Natural killer cell treated with Interleukin-12 subunit alpha and Interleukin-12 subunit beta and Interleukin-15 and Interleukin-18, amount 100 ng/mL, for 72 hours (primary cell): ENCODE measurements at regions not wholly inside any gene's neighbourhood (a gene's known extent, or its start where the extent isn't known, plus 50 kb on each side); places are given as distances from the start of the nearest gene placed in this dataset.

Source experiments
- ATAC-seq, 2 donors: fragments of 150-1000 bp; cut with Tn5 transposase in 1 of 2; sonication (Bioruptor Pico), chemical (Tn5 transposase) in 1 of 2; 2 replicates each; pipeline ENCODE4 v1.10.0; 2021
- DNase-seq: peaks from one replicate; pipeline ENCODE4 v3.0.0; 2022; ENCODE audit warnings: low spot score
- H3K27ac Mint-ChIP-seq, 2 donors: 1 replicate in 1 of 2; 2 replicates in 1 of 2; pipeline ENCODE4 v1.8.0; 2022; ENCODE audit warnings: mixed read lengths in 2 of 2, mild to moderate bottlenecking in 1 of 2, moderate library complexity in 1 of 2
- H3K27me3 Mint-ChIP-seq, 2 donors: 1 replicate in 1 of 2; 2 replicates in 1 of 2; pipeline ENCODE4 v1.8.0; 2022; ENCODE audit warnings: mixed read lengths in 2 of 2
- H3K36me3 Mint-ChIP-seq: one replicate; pipeline ENCODE4 v1.8.0; 2022; ENCODE audit warnings: mixed read lengths
- H3K4me1 Mint-ChIP-seq, 2 donors: 1 replicate in 1 of 2; 2 replicates in 1 of 2; pipeline ENCODE4 v1.8.0; 2022; ENCODE audit warnings: low read depth in 2 of 2, mixed read lengths in 2 of 2, mild to moderate bottlenecking in 1 of 2
- H3K4me3 Mint-ChIP-seq: one replicate; pipeline ENCODE4 v1.8.0; 2022; ENCODE audit warnings: mixed read lengths
- H3K9me3 Mint-ChIP-seq: 2 replicates; pipeline ENCODE4 v1.8.0; 2022; ENCODE audit warnings: mixed read lengths

DNA sequence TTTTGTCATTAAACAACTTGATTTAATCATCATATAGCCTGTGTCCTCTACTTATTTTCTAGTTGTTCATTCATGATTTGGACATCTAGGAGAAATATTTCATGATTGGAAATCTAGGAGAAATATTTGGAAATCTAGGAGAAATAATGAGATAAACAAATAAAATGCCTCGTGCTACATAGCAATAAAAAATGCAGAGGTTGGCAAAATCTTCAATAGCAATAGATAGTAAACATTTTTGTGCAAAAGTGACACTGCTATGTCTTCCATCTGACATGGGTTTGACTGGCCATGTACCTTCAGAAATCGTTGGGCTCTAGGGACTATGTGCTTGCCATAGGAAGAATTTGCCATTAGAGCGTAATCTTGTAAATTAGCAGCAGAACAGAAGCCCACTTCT is 1304.5 kb upstream of the ZEB2 start:
- Mint-ChIP-seq H3K4me1 (no peaks in the 10 kb centered on the region), H3K4me3 (no peak overlapping the region), H3K27me3 (peaks cover 9 to 39% of the 10 kb centered on the region in 2 donors), H3K36me3 (no peaks in the 10 kb centered on the region), H3K9me3 (peaks cover 17% of the 10 kb centered on the region), H3K27ac (no peak overlapping the region)
- ATAC-seq (no peak), DNase-seq (no peak)

DNA sequence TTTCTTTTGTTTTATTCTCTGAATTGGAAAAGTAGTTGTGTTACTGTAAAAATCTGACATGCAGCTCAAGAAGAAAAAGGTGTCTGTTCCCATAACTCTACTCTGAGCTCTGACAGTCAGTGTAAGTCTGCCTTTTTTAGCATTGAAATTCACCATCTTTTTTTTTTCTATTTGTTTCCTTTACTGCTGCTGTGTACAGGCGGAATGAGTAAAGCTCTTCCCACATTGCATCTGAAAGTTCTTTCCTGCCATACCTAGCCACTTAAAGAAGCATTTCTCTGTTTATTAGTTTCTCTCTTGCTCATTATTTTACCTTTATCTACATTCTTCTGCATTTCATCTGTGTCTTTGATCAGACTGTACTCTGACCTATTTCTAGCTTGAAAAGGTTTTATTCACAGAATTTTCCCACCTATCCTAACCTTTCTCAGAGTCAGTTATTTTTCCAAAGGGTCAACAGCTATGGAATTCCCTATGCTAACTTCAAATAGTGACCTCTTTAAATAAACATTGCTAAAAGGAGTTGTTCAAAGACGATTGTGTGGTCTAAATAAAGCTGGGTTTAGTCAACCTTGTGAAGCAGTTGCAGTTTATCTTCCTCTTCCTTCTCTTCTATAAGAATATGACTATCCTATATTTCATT is 1303.1 kb upstream of the ZEB2 start:
- Mint-ChIP-seq H3K36me3 (no peaks in the 10 kb centered on the region), H3K27me3 (peaks cover 9 to 31% of the 10 kb centered on the region in 2 donors), H3K27ac (no peak overlapping the region), H3K9me3 (peaks cover 17% of the 10 kb centered on the region), H3K4me1 (no peaks in the 10 kb centered on the region), H3K4me3 (no peak overlapping the region)
- DNase-seq: no peak
- ATAC-seq: no peak

DNA sequence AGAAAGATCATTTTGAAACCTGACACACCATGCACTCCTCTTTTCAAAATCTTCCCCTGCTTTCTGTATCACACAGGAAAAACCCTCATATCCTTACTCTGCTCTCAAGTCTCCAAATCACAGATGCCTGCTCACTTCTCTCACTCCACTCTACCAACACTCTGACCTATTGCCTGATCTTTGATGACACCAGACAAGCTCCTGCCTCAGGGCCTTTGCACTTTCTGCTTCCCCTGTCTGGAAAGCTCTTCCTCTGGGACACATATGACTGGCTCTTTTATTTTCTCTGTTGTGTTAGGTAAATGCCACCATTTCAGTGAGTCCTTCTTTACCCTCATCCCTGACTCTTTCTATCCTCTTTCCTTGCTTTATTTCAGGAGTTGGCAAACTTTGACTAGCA is 1300.7 kb upstream of the ZEB2 start:
- Mint-ChIP-seq H3K36me3 (no peaks in the 10 kb centered on the region), H3K27me3 (peaks cover 9 to 21% of the 10 kb centered on the region in 2 donors), H3K9me3 (peaks cover 12% of the 10 kb centered on the region), H3K4me1 (no peaks in the 10 kb centered on the region), H3K27ac (no peak overlapping the region), H3K4me3 (no peak overlapping the region)
- DNase-seq: no peak
- no peak for ATAC-seq

GRCh38 chr2:145818890-145819504 is 1299.1 kb upstream of the ZEB2 start:
- no peak for ATAC-seq
- Mint-ChIP-seq H3K36me3 (no peaks in the 10 kb centered on the region), H3K9me3 (peaks cover 15% of the 10 kb centered on the region), H3K27ac (no peak overlapping the region), H3K4me3 (no peak overlapping the region), H3K4me1 (no peaks in the 10 kb centered on the region), H3K27me3 (peaks cover 9 to 21% of the 10 kb centered on the region in 2 donors)
- DNase-seq: no peak

DNA sequence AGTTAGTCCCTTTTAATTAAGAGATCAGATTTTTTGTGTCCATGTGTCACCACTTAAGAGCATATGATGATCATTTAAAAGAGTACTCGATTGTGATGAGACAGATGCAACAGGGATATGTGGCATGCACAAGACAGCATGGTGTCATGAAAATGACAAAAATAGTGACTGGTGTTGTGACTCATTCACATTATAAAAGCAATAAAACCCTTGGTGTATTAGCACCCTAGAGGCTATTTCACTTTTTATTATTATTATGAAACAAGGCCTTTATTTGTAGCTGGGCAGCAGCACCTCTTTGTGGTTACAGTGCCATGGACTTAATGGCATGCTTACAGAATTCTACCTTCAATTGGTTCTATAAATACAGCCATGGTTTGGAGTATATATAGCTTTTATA is 1296.0 kb upstream of the ZEB2 start:
- ATAC-seq: no peak
- Mint-ChIP-seq H3K27me3 (peaks cover 7 to 10% of the 10 kb centered on the region in 2 donors), H3K36me3 (no peaks in the 10 kb centered on the region), H3K4me3 (no peak overlapping the region), H3K9me3 (peaks cover 11% of the 10 kb centered on the region), H3K27ac (no peak overlapping the region), H3K4me1 (peaks cover 0 to 4% of the 10 kb centered on the region in 2 donors)
- no peak for DNase-seq

DNA sequence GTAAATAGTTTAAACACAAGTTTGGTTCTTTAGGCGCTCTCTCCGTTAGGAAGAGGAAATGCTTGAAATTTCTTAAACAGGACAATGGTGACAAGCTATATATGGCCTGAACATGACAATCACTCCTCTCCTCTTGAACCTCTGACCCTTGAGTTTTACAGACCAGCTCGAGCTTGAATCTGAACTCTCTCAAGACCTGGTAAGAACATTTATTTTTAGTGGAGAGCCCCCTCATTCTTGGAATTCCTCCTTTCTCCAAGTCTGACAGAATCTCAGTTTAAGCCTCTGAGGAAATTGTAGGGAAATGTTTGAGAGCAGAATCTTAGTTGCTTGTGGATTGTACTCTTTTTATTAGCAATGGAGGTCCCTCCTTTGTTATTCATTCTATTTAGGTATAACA is 1293.6 kb upstream of the ZEB2 start:
- no peak overlapping the region for H3K27ac Mint-ChIP-seq
- H3K4me3 Mint-ChIP-seq: no peak overlapping the region
- peaks cover 4% of the 10 kb centered on the region for H3K9me3 Mint-ChIP-seq
- no peaks in the 10 kb centered on the region for H3K27me3 Mint-ChIP-seq
- ATAC-seq: no peak
- no peak for DNase-seq
- no peaks in the 10 kb centered on the region for H3K36me3 Mint-ChIP-seq
- H3K4me1 Mint-ChIP-seq: peaks cover 0 to 4% of the 10 kb centered on the region in 2 donors

DNA sequence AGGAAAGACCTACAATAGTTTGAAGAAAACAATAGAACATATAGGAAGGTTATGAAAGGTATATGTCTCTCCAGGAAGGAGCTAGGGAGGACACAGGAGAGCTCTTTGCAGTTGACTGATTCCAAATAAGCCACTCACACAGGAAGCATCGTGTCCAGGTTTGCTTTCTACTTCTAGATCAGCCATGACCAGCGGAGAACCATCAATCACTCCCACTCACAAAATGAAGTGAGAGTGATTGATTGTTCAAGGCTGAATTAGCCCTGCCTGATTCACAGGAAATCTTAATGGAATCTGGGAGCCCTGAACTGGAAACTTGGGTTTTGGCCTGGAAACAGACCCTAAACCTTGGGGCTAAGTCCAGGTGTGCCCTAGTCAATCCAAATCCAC is 1292.2 kb upstream of the ZEB2 start:
- peaks cover 0 to 4% of the 10 kb centered on the region in 2 donors for H3K4me1 Mint-ChIP-seq
- no peaks in the 10 kb centered on the region for H3K36me3 Mint-ChIP-seq

DNA sequence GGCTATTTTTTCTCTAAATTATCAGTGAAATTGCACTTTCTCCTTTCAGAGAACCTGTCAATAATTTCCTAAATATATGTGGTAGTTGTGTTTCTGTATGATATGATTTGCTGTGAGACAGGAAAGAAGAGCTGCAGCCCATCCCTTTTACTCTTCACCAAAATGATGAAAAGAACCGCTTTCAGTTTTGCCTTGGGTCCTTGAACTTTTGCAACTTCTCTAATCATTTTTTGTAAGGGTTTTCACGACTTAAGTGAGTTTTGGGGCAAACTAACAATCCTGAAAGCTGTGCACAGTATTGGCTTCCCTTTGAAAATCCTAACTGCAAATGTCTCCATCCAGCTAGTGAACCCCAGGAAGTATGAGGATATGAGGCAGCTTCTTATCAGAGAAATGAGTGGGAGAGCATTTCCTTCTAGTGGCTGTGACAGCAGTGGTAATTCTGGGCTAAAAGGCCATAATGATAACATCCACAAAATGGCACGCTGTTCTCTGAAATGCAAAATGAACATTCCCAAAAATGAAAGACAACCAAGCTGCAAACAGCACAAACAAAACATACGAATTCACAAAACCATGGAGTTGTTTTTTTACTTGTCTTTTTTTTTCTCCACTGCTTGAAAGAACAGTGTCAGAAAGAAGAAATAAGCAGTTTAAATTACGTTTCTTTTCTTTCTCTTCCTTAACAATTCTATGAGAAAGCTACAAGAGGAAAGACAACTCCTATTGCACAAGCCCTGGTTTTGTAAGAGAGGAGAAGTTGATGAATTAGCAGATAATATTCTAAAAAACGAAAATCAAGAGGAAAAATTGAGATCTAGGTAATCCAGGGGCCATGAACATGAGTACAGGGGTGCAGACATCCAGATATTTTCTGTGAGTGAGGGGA is 1291.6 kb upstream of the ZEB2 start:
- Mint-ChIP-seq H3K27me3 (no peaks in the 10 kb centered on the region), H3K4me3 (peak overlapping the region; percentile 18), H3K36me3 (no peaks in the 10 kb centered on the region), H3K27ac (no peak overlapping the region), H3K9me3 (peaks cover 4% of the 10 kb centered on the region), H3K4me1 (peaks cover 0 to 4% of the 10 kb centered on the region in 2 donors)
- ATAC-seq: no peak
- no peak for DNase-seq

More for the DNA sequence above, 1292.2 kb upstream of the ZEB2 start:
- H3K27ac Mint-ChIP-seq: no peak overlapping the region
- no peak overlapping the region for H3K4me3 Mint-ChIP-seq
- ATAC-seq: no peak
- no peak for DNase-seq
- H3K9me3 Mint-ChIP-seq: peaks cover 4% of the 10 kb centered on the region
- H3K27me3 Mint-ChIP-seq: no peaks in the 10 kb centered on the region

GRCh38 chr2:145807968-145808367 is 1288.0 kb upstream of the ZEB2 start:
- DNase-seq: no peak
- H3K27me3 Mint-ChIP-seq: no peaks in the 10 kb centered on the region
- H3K4me3 Mint-ChIP-seq: no peak overlapping the region
- no peak overlapping the region for H3K27ac Mint-ChIP-seq
- no peaks in the 10 kb centered on the region for H3K36me3 Mint-ChIP-seq
- H3K9me3 Mint-ChIP-seq: no peaks in the 10 kb centered on the region
- H3K4me1 Mint-ChIP-seq: peaks cover 0 to 4% of the 10 kb centered on the region in 2 donors
- no peak for ATAC-seq

DNA sequence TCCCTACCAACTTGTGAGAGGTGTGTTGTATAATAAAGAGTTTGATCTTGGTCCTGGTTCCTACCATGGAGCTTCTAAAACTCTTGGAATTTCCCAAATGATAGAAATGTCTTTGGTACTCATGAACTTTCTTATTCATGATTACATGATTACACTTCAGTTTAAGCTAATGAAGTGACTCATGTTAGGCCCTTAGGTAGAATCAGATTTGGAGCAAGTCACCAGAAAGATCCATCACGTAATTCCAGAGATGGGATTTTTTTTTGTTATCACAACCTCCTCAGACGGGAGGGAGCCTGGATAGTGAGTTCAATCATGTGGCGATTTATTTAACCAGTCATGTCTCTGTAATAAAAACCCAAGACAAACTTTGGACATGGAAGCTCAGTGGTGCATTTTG is 1287.6 kb upstream of the ZEB2 start:
- Mint-ChIP-seq H3K36me3 (no peaks in the 10 kb centered on the region), H3K27me3 (no peaks in the 10 kb centered on the region), H3K9me3 (no peaks in the 10 kb centered on the region), H3K4me1 (peaks cover 0 to 4% of the 10 kb centered on the region in 2 donors), H3K4me3 (no peak overlapping the region), H3K27ac (no peak overlapping the region)
- DNase-seq (no peak), ATAC-seq (no peak)

DNA sequence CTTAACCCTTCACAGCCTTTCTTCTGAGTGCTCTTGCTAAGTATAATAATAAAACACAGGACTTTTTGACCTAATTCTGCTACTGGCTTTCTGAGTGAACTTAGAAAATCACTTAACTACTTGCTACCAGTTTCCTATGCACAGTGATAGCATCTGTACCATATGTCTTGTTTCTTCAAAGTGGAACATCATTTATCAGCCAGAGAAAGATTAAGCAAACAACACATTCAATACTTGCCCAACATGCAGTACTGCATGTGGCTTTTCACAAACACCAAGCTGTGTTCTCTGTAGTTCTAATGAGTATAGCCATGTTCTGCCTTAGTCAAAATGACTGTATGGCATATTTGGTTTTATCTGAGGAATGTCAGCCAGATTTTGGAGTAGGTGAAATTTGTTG is 1286.6 kb upstream of the ZEB2 start:
- H3K36me3 Mint-ChIP-seq: no peaks in the 10 kb centered on the region
- no peak for ATAC-seq
- H3K4me1 Mint-ChIP-seq: peaks cover 0 to 4% of the 10 kb centered on the region in 2 donors
- no peak overlapping the region for H3K4me3 Mint-ChIP-seq
- no peak for DNase-seq
- no peak overlapping the region for H3K27ac Mint-ChIP-seq
- H3K9me3 Mint-ChIP-seq: no peaks in the 10 kb centered on the region
- no peaks in the 10 kb centered on the region for H3K27me3 Mint-ChIP-seq

GRCh38 chr2:145802133-145802532 is 1282.2 kb upstream of the ZEB2 start:
- H3K4me1 Mint-ChIP-seq: no peaks in the 10 kb centered on the region
- no peak for ATAC-seq
- H3K27me3 Mint-ChIP-seq: no peaks in the 10 kb centered on the region
- no peak for DNase-seq
- H3K36me3 Mint-ChIP-seq: no peaks in the 10 kb centered on the region
- H3K27ac Mint-ChIP-seq: no peak overlapping the region
- H3K9me3 Mint-ChIP-seq: no peaks in the 10 kb centered on the region
- H3K4me3 Mint-ChIP-seq: no peak overlapping the region

- Mint-ChIP-seq H3K9me3 (no peaks in the 10 kb centered on the region), H3K27me3 (peaks cover 0 to 6% of the 10 kb centered on the region in 2 donors), H3K4me1 (no peaks in the 10 kb centered on the region), H3K27ac (no peak overlapping the region), H3K36me3 (no peaks in the 10 kb centered on the region), H3K4me3 (no peak overlapping the region)
- ATAC-seq (no peak), DNase-seq (no peak)
These were observed 1281.3 kb upstream of the ZEB2 start for GRCh38 chr2:145801210-145801609.
